Breast epithelium (tissue), 3 donors: ENCODE measurements at regions not wholly inside any gene's neighbourhood (a gene's known extent, or its start where the extent isn't known, plus 50 kb on each side); places are given as distances from the start of the nearest gene placed in this dataset.
"Not testable (repeated sequence)": the region's sequence is repeated elsewhere in the genome, so short reads cannot be mapped to it uniquely, and the experiment has no call there.

Source experiments
- POLR2A ChIP-seq: fragments of 450-650 bp; IDR thresholded peaks from one replicate; pipeline ENCODE4 v1.6.1; 2016; ENCODE audit warnings: antibody characterized with exemption, mild to moderate bottlenecking, moderate library complexity
- POLR2AphosphoS5 ChIP-seq, 3 donors: sonication (generic); formaldehyde crosslinking; IDR thresholded peaks; one replicate each; pipeline ENCODE4 v1.6.1; 2017; ENCODE audit warnings: antibody characterized with exemption in 3 of 3
- TF ChIP-seq, protein P1 (sequence below), 3 donors: fragments of 450-650 bp; IDR thresholded peaks; one replicate each; pipeline ENCODE4 v1.5.1; 2016 to 2017; ENCODE audit warnings: antibody characterized with exemption in 3 of 3, mild to moderate bottlenecking in 3 of 3, moderate library complexity in 3 of 3

DNA sequence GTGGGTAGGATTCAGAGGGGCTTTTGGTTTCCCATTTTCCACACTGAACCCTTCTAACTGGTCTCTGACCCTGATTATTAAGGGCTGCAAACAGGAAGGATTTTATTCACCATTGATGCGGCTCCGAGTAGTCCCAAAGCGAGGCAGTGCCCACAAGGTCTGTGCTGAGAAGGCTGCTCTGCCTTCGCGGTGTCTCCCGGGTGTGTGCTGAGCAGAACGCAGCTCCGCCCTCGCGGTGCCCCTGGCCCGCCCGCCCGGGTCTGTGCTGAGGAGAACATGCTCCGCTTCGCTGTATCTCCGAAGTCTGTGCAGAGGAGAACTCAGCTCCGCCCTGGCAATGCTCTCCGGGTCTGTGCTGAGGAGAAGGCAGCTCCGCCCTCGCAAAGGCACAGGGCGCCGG is 530.7 kb downstream of the FOXD4L4 start:
- TF ChIP-seq, protein P1, sequence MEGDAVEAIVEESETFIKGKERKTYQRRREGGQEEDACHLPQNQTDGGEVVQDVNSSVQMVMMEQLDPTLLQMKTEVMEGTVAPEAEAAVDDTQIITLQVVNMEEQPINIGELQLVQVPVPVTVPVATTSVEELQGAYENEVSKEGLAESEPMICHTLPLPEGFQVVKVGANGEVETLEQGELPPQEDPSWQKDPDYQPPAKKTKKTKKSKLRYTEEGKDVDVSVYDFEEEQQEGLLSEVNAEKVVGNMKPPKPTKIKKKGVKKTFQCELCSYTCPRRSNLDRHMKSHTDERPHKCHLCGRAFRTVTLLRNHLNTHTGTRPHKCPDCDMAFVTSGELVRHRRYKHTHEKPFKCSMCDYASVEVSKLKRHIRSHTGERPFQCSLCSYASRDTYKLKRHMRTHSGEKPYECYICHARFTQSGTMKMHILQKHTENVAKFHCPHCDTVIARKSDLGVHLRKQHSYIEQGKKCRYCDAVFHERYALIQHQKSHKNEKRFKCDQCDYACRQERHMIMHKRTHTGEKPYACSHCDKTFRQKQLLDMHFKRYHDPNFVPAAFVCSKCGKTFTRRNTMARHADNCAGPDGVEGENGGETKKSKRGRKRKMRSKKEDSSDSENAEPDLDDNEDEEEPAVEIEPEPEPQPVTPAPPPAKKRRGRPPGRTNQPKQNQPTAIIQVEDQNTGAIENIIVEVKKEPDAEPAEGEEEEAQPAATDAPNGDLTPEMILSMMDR (IDR thresholded peaks at IDR 0.05), result not testable (repeated sequence)
- not testable (repeated sequence) for TF ChIP-seq POLR2A; POLR2AphosphoS5 (IDR thresholded peaks at IDR 0.05)
